ENCODE measurements at regions not wholly inside any gene's neighbourhood (a gene's known extent, or its start where the extent isn't known, plus 50 kb on each side); places are given as distances from the start of the nearest gene placed in this dataset.

DNA sequence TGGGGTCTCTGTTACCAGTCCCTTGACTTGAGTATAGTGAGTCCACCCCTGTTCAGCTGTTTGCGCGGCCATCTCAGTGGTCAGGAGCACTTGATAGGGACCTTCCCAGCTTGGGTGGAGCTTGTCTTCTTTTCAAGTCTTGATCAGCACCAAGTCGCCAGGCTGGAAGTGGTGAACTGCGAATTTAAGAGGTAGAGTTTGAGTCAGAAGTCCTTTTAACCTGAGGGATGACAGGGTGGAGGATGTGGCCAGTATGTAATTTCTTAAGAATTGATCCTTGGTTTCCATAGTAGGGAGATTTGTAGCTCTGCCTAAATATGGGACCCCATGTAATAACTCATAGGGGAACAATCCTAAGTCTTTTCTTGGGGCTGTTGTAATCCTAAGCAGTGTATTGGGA, 86.3 kb upstream of the XCR1 start:
- no peak for DNase-seq (ENCODE audit: low read depth in 2 of 2)

DNA sequence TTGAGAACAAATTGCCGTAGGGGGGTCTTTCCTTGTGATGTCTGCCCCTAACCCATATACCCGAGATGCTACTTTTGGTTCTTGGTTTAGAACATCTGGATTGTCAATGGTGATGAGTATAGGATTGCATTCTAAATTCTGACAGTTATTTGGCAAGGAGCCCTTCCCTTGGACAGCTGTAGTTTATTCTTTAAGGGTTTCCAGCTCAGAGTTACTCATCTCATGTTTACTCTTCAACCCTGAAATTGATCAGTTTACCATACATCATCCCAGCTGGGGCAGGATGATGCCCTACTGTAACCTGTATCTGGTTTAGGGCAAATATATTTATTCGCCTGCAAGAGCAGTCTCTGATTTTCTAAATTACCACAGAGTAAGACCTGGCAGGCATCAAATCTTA, 85.7 kb upstream of the XCR1 start:
- DNase-seq (ENCODE audit: low read depth in 2 of 2) = no peak

DNA sequence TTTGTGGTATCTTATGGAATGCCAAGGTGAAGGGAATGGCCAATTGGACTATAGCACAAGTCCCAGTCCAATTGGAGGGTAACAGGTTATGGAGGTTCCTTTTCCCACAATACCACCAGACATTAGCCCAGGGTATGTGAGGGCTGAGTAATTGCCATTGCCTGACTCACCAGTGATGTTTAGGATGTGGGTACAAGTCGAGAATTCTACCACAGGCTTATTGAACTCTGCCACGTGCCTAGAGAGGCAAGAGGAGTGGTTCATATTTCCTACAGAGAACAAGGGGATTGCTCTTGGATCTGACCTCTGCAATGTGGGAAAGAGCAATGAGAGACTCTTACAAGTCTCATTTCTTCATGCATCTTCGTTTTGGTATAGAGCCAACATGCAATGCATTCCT, 85.0 kb upstream of the XCR1 start:
- no peak for DNase-seq (ENCODE audit: low read depth in 2 of 2)

DNA sequence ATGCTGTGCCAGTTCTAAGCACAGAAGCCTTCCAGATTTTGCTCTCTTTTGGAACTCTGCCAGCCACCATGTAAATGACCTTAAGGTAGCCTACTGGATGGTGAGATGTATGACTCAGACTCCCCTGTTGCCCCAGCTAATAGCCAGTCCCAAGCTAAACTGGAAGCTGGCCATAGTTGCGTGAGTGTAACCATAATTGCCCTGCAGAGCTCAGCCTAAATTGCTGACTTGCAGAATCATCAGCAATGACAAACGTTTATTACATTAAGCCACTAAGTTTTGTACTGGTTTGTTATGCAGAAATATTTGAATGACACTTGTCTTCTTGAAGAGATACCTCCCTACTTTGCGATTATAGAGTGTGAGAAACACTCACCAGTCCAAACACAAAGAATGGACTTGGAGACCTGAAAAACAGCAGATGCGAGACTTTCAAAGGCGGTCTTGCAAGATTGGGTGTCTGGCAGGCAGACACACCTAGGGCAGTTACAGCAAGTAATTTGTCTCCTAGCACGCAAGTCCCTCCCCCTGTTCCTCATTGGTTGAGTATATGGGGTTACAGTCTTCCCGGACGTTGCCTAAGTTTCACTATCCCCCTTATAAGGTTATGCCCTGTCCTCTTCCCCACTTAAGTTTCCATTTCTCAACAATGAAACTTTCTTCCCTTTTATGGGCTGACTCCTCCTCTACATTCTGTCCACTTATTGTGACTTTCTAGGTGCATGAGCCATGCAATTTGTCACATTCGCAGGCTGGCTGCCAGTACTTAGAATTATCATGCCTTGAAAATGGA, 83.6 kb upstream of the XCR1 start:
- DNase-seq (ENCODE audit: low read depth in 2 of 2) = no peak

DNA sequence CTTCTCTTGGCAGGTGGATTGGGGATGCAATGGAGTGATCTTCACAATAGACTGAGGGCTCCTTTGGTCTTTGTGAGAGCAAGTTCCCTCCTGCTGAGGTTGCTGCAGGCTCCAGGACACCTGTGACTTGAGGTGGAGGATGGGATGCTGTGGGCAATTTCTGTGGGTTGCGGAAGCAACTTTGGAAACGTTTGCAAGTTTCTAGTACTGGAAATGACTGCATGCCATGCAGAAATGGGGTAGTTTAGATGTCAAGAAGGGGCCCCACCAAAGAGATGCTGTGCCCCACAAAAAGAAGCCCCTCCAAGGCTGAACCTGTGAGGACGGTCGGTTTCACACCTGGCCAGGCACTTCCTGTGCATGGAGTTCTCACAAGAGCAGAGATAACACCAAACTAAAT, 80.4 kb upstream of the XCR1 start:
- no peak for DNase-seq (ENCODE audit: low read depth in 2 of 2)

DNA sequence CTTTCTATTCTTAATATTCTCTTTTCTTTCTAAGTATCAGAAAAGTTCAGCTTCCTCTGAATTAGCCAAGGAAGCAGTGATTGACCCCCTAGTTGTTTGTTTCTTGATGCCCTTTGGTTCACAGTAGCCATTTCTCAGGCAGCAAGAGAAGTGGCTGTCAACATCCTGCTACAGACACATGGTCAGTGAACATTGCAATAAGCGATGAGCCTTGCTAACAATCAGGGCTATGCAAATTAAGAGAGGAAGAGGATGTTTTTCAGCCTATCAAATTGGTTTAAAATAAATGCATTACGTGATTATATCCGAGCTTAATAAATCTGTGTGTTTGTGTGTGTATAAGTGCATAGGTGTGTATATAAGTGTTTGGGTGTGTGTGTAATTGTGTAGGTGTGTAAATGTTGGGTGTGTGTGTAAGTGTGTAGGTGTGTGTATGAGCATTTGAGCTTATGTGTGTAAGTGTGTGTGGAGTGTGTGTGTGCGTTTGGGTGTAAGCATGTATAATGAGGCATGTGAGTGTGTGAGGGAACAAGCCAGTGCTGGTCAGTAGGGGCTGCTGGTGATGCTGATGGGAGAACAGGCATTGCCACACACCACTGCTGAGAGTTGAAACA, 78.1 kb upstream of the XCR1 start:
- DNase-seq (ENCODE audit: low read depth in 2 of 2) = no peak

DNA sequence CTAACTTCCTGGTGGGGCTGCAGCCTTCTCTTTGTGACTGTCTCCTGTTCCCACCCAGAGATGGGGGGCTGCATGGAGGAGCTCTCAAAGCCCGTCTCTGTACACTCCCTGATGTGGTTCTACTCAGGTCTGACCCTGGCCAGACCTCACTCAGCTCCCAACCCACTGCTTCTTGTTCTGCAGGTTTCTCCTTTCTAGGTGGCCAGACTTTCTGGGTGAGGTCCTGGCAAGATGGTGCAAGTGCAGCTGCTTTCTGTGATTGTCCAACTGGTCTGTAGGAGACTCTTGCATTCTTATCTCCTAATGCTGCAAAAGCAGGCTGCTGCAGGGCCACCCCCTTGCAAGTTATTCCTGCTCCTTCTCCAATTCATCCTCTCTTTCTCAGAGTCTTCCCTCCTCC, 77.4 kb upstream of the XCR1 start:
- no peak for DNase-seq (ENCODE audit: low read depth in 2 of 2)

DNA sequence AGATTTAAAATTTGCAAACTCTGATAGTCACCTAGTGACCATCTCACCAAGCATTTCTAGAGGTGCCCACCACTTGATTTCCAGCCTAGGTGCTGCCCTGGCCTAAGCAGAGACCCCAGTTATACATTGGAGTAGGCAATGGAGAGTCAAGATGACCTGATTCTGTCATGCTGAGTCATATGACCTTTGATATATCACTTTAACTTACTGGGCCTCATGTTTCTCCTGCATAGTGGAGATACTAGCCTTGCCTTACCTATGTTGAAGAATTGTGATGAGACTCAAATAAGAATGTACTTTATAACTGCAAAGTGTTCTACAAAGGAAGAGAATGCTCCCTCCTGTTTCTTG, 75.5 kb upstream of the XCR1 start:
- no peak for DNase-seq (ENCODE audit: low read depth in 2 of 2)

DNA sequence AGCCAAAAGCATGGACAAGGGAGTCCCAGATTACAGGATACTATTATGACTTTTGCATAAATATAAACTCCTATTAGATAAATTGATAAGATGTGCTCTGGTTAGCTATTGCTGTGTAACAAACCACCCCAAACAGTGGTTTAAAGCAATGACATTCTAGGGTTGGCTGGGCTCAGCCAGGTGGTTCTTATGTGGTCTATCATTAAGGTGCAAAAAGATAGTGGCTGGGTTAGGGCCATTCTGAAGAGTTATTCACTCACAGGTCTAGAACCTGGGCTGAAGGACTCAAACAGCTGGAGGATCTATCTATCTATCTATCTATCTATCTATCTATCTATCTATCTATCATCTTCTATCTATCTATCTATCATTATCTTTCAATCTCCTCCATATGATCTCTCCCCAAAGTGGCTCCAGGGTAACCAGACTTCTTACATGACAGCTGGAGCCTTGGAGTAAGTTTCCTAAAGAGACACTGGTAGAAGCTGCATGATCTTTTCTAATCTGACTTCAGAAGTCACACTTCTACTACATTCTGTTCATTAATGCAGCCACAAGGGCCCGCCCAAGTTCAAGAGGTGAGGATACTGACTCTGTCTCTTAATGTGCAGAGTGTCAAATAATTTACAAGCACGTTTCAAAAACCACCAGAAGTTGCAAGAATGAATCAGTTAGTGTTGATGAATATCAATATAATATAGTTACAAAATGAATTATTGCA, 74.9 kb upstream of the XCR1 start:
- DNase-seq (ENCODE audit: low read depth in 2 of 2) = no peak

DNA sequence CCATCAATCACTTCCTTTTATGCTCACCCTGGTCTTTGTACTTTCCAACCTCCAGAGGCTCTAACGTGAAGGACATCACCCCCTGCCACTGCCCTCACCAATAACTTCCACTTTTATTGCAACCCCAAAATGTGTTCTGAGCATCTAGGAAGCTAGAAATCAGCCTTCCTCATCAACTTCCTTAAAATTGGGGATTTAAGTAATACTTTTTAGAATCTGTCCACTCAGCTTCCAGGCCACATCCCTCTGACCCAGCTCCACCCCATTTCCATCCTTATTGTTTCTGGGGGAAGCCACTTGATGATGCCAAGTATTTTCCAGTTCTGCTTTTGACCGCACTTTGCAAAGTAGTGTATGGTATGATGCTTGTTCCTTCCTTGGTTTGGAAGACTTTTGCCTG, 73.5 kb upstream of the XCR1 start:
- no peak for DNase-seq (ENCODE audit: low read depth in 2 of 2)

DNA sequence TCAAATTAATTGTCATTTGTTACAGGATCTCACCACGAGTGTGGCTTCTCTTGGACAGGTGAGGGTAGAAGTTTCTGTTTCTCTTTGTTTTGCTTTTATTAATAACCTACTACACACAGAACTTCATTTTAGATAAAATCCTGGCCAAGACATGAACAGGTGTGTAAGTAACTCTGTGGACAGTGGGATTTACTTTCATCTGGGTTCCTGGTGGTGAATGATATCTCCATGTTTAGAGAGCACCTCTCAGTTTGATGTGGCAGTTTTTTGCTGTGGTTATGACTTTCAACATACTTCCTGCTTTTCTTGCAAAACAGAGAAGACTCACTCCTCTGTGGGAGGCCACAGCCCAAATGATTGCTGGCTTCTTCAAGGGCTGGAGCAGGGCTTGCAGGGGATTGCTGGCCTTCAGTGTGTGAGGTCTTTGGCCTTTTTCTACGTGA, 71.1 kb upstream of the XCR1 start:
- peak in 1 of 2 donors; percentile 41 for DNase-seq (ENCODE audit: low read depth in 2 of 2)

DNA sequence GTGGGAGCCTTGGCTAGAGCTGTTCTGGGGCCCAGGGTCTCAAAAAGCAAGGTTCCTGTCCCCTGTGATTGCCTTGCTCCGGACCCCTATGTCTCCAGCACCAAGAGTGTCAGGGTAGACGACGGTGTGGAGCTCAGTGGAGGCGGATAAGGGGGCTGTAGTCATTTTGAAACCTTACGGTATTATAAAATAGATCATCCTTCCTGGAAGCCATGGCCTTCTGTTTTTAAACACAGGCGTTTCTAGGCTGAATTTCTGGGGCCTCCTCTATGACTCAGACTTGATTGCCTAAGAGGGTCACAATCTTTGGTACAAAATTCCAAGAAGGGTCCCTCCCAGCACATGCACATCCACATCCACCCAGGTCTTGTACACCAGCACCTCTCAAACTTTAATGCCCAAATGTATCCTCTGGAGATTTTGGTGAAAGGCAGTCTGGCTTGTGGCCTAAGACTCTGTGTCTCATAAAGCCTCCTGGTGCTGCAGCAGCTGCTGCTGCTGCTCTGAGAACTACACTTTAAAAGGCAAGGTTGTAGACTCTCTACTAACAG, 70.5 kb upstream of the XCR1 start:
- no peak for DNase-seq (ENCODE audit: low read depth in 2 of 2)

DNA sequence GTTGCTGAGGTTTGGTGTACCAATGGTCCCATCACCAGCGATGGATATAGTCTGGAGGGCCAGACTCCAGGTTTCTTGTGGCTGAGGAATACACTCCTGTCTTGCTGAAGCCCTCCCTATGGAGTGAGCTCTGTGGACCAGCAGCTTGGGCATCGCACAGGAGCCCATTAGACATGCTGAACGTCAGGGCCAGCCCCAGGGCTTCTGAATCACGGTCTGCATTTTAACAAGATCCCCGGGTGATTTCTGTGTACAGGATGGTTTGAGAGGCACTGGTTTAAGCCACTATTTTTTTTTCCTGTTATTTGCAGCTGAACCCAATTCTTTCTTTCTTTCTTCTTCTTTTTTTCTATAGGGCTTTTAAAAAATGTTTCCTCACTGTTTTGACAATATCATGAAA, 69.5 kb upstream of the XCR1 start:
- DNase-seq (ENCODE audit: low read depth in 2 of 2) = no peak

DNA sequence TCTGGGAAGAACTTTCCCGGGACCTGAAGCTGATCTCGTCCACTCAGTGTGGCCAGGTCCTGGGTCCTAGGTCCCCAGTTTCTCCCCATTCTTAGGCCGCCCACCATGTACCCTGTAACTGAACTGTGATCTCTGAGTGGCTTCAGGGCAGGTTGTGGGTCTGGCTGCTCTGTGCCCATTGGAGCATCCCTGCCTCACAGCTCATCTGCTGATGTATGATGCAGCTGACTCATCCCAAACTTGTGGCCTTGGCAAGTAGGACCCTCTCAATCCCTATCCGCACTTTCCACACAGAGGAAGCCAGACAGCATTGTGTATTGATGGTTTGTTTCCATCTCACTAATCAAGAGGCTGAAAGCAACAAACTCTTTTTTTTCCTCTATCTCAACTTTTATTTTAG, 69.1 kb upstream of the XCR1 start:
- no peak for DNase-seq (ENCODE audit: low read depth in 2 of 2)

DNA sequence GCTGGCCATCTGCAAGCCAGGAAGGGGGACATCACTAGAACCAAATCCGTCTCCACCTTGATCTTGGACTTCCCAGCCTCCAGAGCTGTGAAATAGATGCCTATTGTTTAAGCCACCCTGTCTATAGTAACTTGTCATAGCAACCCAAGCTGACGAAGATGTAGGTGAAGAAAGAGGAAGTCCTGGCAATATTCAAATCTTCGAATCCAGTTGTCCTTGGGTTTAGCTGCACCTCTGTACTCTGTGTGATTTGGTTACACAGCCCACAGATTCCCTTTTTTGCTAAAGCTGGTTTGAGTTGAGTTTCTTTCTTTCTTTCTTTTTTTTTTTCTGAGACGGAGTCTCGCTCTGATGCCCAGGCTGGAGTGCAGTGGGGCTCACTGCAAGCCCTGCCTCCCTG, 68.0 kb upstream of the XCR1 start:
- no peak for DNase-seq (ENCODE audit: low read depth in 2 of 2)

DNA sequence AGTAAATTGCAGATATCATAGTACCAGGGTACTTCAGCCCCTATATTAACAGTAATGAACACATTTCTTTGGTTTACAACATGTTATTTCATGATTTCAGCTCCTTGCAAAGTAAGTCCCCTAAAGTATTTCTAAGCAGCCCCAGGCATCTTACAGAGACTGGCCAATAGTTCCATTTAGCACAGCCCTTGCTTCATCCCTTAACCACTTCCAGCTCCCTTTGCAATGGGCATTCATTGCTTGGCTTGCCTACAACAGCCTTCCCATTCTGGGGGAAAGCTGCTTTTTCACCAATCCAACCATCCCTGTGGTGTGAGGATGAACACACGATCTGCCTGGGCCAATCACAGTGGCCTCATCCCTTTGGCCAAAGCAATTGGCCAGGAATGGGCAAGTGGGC, 67.2 kb upstream of the XCR1 start:
- DNase-seq (ENCODE audit: low read depth in 2 of 2) = no peak

DNA sequence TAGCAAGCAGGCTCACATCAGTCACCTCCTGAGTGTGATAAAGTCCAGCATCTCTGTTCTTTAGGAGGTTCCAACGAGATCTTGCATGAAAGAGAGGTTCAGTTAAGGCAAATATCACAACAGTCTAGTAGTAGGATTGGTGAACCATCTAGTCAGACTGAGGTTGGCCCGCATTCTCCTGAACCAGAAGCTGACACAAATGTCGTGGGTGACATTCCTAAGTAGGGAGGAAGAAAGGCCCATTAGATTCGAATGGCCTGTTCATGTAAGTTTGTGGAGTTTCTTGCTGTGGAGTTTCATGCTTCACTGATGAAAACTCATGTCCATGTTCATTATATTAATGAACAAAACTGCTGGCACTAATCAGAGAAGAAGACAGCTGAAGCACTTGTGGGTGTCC, 66.7 kb upstream of the XCR1 start:
- no peak for DNase-seq (ENCODE audit: low read depth in 2 of 2)

DNA sequence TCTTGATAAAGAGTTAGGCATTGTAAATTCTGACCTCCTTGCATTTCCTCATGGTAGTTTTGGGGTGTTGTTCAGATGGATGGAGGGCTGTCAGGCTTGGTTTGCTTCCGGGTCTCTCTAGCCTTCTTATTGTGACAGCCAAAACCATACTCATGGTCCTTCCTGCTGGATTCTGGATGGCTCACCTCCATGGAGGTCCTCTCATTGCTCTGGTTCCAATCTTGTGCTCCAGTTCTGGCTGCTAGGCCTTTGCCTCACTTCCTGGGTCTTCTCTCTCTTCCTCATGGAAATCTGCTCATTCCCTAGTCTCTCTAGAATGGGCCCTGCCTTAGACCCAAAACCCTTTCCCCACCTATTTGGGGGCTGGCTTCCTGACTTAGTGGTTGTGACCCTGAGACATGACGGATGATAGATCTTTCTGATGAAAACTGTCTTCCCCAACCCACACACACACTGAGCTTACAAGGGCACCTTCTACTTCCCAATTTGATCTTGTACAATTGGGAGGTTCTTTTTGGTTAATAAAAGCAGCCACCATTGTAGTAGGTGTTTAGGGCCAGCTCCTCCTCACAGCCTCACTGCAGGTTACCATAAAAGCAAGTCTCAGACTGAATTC, 66.2 kb upstream of the XCR1 start:
- DNase-seq (ENCODE audit: low read depth in 2 of 2) = no peak

DNA sequence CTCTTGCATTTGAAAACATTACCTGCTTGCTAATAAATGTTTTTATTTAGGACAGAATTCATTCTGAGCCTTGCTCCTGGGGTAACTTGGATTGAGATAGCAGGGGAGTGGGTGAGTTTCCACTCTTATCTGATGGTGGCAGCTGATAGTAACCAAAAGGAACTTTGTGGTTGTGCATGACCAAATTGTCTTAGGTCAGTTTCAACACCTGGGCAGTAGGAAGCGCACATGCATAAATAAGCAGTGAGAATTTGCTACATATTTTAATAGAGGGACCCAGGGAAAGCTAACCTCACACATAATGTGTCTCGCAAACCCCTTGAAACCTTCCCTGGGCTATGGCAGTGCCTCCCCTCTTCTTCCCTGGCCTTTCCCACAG, 65.4 kb upstream of the XCR1 start:
- no peak for DNase-seq (ENCODE audit: low read depth in 2 of 2)

DNA sequence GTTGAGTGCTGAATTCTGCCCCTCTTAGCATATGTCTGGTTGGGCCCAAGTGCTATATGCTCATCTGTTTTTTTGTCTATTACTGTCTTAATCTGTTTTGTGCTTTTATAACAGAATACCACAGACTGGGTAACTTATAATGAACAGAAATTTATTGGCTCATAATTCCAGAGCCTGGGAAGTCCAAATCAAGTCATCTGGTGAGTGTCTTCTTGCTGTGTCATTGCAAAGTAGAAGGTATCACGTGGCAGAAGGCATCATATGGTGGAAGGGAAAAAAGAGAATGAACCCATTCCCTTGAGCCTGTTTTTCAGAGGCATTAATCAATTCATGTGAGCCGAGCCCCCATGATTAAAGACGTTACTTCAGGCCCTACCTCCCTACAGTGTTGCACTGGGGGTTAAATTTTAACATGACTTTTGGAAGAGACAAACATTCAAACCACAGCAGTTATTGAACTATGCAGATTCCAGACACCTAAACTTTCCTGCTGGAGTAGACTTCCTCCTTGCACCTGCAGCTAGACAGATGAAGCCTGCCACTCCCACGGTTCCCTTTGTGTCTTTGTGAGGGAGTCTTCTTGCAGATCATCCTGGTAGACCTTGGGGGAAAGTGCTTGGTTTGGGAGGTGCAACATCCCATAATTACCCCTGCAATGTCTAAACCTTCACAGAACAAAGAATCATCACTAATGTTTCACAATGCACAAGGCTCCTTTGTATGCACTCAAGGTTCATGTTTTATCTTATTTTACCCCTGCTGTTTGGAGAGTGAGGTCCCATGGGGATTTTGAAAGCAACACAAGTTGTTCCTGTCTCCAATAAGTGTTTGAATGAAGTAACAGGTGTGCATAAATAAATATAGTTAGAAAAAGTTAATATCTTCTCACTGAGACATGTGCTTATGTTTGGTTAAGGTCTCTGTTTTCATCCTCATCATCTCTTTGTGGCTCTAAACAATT, 64.7 kb upstream of the XCR1 start:
- DNase-seq (ENCODE audit: low read depth in 2 of 2) = no peak

DNA sequence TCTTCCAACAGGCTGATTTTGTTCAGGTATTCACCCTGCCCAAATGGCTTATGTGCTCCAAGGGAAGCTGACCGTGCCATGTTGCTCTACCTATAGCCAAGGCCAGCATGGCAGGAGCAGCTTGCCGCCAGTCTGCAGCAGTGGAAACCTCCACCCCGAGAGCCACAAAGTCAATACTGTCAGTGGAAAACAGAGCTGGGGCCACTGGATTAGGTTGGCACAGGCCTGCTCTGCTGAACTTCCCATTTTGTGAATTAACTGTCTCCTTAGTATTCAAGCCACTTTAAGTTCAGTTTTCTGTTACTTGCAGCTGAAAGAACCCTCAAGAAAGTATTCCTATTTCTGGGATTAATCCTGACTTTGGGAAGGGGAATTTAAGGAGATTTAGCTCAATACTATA, 63.8 kb upstream of the XCR1 start:
- no peak for DNase-seq (ENCODE audit: low read depth in 2 of 2)

All from stimulated activated CD8-positive, alpha-beta memory T cell treated with anti-CD3 and anti-CD28 coated beads, Interleukin-15, amount 100 ng/mL, for 48 hours (primary cell).